ENCODE measurements at regions not wholly inside any gene's neighbourhood (a gene's known extent, or its start where the extent isn't known, plus 50 kb on each side); places are given as distances from the start of the nearest gene placed in this dataset.

GRCh38 chr4:31069151-31069550, 349.0 kb downstream of the PCDH7 start:
- H3K9me3 Mint-ChIP-seq (ENCODE audit: unreplicated experiment): peaks cover 4% of the 10 kb centered on the region
- H3K4me1 Mint-ChIP-seq (ENCODE audit: unreplicated experiment): peaks cover 21% of the 10 kb centered on the region
- no peak for DNase-seq (ENCODE audit: extremely low spot score, unreplicated experiment)
- no peak overlapping the region for H3K4me3 Mint-ChIP-seq (ENCODE audit: unreplicated experiment)
- no peak overlapping the region for H3K27ac Mint-ChIP-seq (ENCODE audit: unreplicated experiment)
- peaks cover 14% of the 10 kb centered on the region for H3K36me3 Mint-ChIP-seq (ENCODE audit: unreplicated experiment)
- no peaks in the 10 kb centered on the region for H3K27me3 Mint-ChIP-seq (ENCODE audit: unreplicated experiment)
- TF ChIP-seq, protein P1, sequence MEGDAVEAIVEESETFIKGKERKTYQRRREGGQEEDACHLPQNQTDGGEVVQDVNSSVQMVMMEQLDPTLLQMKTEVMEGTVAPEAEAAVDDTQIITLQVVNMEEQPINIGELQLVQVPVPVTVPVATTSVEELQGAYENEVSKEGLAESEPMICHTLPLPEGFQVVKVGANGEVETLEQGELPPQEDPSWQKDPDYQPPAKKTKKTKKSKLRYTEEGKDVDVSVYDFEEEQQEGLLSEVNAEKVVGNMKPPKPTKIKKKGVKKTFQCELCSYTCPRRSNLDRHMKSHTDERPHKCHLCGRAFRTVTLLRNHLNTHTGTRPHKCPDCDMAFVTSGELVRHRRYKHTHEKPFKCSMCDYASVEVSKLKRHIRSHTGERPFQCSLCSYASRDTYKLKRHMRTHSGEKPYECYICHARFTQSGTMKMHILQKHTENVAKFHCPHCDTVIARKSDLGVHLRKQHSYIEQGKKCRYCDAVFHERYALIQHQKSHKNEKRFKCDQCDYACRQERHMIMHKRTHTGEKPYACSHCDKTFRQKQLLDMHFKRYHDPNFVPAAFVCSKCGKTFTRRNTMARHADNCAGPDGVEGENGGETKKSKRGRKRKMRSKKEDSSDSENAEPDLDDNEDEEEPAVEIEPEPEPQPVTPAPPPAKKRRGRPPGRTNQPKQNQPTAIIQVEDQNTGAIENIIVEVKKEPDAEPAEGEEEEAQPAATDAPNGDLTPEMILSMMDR (IDR thresholded peaks at IDR 0.05): no peak

DNA sequence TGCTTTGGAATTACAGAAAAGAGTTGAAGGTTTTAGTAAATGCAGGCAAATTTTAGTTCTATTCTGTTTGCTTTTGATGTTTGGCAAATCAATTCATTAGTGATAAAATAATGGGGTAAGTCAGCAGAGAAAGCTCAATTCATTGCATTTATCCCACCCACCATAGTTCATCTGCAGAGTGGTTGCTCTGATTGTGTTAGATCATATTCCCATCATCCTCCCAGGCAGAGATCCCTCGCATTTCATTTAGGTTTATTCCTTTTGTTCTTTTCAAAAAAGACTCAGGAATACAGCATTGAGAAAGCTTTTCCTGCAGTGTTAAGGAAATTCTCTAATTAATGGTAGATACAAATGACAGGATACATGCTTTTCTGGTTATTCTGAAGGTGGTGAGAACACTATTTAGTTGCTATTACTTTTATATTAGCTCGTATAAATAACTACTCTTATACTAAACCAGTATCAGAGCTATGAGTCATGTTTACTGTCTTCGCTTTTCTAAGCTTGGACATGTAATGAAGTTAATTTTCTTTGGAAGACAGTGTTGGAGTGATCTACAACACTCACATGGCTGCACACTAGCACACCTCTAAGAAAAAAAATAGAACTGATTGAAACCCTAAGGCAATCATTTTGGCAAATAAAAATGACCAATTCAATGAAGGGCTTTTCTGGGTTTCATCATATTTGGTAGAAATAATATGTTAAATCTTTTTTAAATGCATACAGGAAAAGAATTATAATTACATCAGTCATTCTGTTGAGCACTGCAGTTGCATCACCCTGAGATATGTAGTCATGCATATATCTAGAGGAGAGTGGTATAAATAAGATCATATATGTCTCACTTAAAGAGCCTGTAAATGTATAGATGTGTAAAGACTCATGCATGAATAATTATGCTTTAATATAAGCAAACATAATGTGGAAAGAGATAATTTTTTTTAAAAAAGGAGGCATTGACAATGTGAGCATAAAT, 351.6 kb downstream of the PCDH7 start:
- DNase-seq (ENCODE audit: extremely low spot score, unreplicated experiment): no peak
- Mint-ChIP-seq H3K36me3 (ENCODE audit: unreplicated experiment) (peaks cover 12% of the 10 kb centered on the region), H3K4me1 (ENCODE audit: unreplicated experiment) (peaks cover 21% of the 10 kb centered on the region), H3K4me3 (ENCODE audit: unreplicated experiment) (no peak overlapping the region), H3K27me3 (ENCODE audit: unreplicated experiment) (no peaks in the 10 kb centered on the region), H3K27ac (ENCODE audit: unreplicated experiment) (no peak overlapping the region), H3K9me3 (ENCODE audit: unreplicated experiment) (peaks cover 4% of the 10 kb centered on the region)
- TF ChIP-seq, protein P1 (IDR thresholded peaks at IDR 0.05): no peak

DNA sequence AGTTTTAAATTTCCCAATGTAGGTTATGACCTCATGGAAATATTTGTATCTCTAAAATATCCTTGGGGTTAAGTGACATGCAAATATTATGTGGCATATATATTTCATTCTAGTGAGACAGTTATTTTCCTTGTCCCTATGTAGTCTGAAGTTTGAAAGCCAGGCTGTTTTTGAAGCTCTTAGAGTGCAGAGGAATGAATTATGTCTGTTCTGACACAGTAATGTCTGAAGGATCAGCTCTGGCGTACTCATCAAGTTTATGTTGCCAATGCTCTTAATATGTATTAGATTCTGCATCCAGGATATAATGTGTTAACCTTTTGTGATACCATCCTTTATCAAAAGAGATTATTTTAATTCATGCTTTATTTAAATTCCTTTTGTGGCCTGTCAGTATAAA, 355.8 kb downstream of the PCDH7 start:
- H3K36me3 Mint-ChIP-seq (ENCODE audit: unreplicated experiment): peaks cover 10% of the 10 kb centered on the region
- no peak overlapping the region for H3K4me3 Mint-ChIP-seq (ENCODE audit: unreplicated experiment)
- TF ChIP-seq, protein P1 (IDR thresholded peaks at IDR 0.05): no peak
- H3K27me3 Mint-ChIP-seq (ENCODE audit: unreplicated experiment): no peaks in the 10 kb centered on the region
- no peak for DNase-seq (ENCODE audit: extremely low spot score, unreplicated experiment)
- H3K27ac Mint-ChIP-seq (ENCODE audit: unreplicated experiment): no peak overlapping the region
- H3K9me3 Mint-ChIP-seq (ENCODE audit: unreplicated experiment): peaks cover 4% of the 10 kb centered on the region
- H3K4me1 Mint-ChIP-seq (ENCODE audit: unreplicated experiment): peaks cover 8% of the 10 kb centered on the region

DNA sequence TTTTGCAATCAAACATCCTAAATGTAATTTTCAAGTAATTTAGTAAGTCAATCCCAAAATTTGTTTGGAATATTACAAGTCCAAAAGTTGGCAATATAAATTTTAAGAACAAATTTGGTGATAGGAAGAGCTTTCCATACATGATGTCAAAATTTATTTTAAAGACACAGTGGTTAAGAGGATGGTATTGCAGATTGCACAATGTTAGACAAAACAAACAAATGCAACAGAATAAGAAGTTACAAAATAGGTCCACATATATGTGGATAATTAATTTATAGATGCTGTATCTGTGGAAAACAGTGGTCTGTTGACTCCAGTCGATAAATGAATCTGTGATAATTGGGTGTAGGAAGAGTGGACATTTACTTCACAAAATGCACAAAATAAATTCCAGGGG, 358.5 kb downstream of the PCDH7 start:
- Mint-ChIP-seq H3K27me3 (ENCODE audit: unreplicated experiment) (no peaks in the 10 kb centered on the region), H3K27ac (ENCODE audit: unreplicated experiment) (no peak overlapping the region), H3K9me3 (ENCODE audit: unreplicated experiment) (peaks cover 4% of the 10 kb centered on the region), H3K4me3 (ENCODE audit: unreplicated experiment) (no peak overlapping the region), H3K4me1 (ENCODE audit: unreplicated experiment) (peaks cover 12% of the 10 kb centered on the region), H3K36me3 (ENCODE audit: unreplicated experiment) (peaks cover 6% of the 10 kb centered on the region)
- TF ChIP-seq, protein P1 (IDR thresholded peaks at IDR 0.05): no peak
- no peak for DNase-seq (ENCODE audit: extremely low spot score, unreplicated experiment)

GRCh38 chr4:31080887-31081286, 360.7 kb downstream of the PCDH7 start:
- Mint-ChIP-seq H3K36me3 (ENCODE audit: unreplicated experiment) (peaks cover 2% of the 10 kb centered on the region), H3K9me3 (ENCODE audit: unreplicated experiment) (no peaks in the 10 kb centered on the region), H3K4me3 (ENCODE audit: unreplicated experiment) (no peak overlapping the region), H3K27ac (ENCODE audit: unreplicated experiment) (peak overlapping the region; percentile 86), H3K27me3 (ENCODE audit: unreplicated experiment) (no peaks in the 10 kb centered on the region), H3K4me1 (ENCODE audit: unreplicated experiment) (peaks cover 26% of the 10 kb centered on the region)
- no peak for DNase-seq (ENCODE audit: extremely low spot score, unreplicated experiment)
- TF ChIP-seq, protein P1 (IDR thresholded peaks at IDR 0.05): no peak
